Bronchial epithelial cell (primary cell): ENCODE measurements at regions not wholly inside any gene's neighbourhood (a gene's known extent, or its start where the extent isn't known, plus 50 kb on each side); places are given as distances from the start of the nearest gene placed in this dataset.

Experiments used
- DNase-seq: peaks from one replicate; pipeline ENCODE4 v3.0.0-alpha.2; 2010; ENCODE audit warnings: low read depth
- FAIRE-seq: peaks from 2 replicates; lab custom pipeline; 2011; peaks lifted over from hg19 to GRCh38; lab: Jason Lieb, UNC
- H3K27me3 ChIP-seq: 2 replicates; pipeline ENCODE4 v1.5.1; 2011; ENCODE audit warnings: low read length; ENCODE audit not compliant: control insufficient read depth, insufficient read depth
- H3K36me3 ChIP-seq: 2 replicates; pipeline ENCODE4 v1.5.1; 2011; ENCODE audit warnings: low read length; ENCODE audit not compliant: control insufficient read depth, insufficient read depth
- H3K4me3 ChIP-seq: 2 replicates; pipeline ENCODE4 v1.5.1; 2011; ENCODE audit warnings: mild to moderate bottlenecking, low read depth, low read length, control low read depth
- TF ChIP-seq, protein P1 (sequence below): IDR thresholded peaks from 2 replicates; pipeline ENCODE4 v1.5.1; 2011; ENCODE audit warnings: mild to moderate bottlenecking, moderate library complexity, low read length, control low read depth, inconsistent platforms; ENCODE audit not compliant: insufficient read depth, severe bottlenecking

DNA sequence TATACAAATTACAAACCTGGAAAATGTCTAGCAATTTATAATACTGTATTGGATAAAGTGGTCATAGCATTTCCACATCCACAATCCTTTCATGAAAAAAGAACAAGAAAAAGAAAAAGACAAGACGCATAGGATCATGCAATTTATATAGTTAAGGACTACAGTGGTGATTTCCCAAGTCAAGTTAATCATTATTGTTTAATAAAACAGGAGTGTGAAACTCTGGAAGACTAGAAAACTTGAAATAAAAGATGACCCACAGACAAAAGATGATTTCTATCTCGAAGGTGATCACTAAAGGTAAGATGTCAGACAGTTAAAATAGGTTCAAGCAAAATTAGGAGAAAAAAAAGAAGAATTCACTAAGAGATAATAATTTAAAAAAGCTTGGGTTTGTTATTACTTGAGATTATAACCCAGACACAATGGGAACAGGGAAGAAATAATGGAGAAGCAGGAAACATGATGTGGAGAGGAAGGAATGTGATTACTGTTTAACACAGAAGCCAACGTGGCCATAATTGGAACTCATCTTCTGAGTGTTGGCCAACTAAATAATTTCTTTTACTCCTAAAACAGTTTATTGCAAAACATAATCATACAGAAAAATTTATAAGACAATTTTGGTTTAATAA lies 441.2 kb upstream of the ANO3 start:
- no peaks in the 10 kb centered on the region for H3K27me3 ChIP-seq
- no peaks in the 10 kb centered on the region for H3K36me3 ChIP-seq
- no peak for DNase-seq
- TF ChIP-seq, protein P1, sequence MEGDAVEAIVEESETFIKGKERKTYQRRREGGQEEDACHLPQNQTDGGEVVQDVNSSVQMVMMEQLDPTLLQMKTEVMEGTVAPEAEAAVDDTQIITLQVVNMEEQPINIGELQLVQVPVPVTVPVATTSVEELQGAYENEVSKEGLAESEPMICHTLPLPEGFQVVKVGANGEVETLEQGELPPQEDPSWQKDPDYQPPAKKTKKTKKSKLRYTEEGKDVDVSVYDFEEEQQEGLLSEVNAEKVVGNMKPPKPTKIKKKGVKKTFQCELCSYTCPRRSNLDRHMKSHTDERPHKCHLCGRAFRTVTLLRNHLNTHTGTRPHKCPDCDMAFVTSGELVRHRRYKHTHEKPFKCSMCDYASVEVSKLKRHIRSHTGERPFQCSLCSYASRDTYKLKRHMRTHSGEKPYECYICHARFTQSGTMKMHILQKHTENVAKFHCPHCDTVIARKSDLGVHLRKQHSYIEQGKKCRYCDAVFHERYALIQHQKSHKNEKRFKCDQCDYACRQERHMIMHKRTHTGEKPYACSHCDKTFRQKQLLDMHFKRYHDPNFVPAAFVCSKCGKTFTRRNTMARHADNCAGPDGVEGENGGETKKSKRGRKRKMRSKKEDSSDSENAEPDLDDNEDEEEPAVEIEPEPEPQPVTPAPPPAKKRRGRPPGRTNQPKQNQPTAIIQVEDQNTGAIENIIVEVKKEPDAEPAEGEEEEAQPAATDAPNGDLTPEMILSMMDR = no peak
- FAIRE-seq = no peak
- H3K4me3 ChIP-seq = no peak overlapping the region

GRCh38 chr11:25891960-25892359 lies 440.0 kb upstream of the ANO3 start:
- FAIRE-seq (no peak), DNase-seq (no peak)
- H3K4me3 ChIP-seq = no peak overlapping the region
- TF ChIP-seq, protein P1 = no peak
- no peaks in the 10 kb centered on the region for H3K36me3 ChIP-seq
- H3K27me3 ChIP-seq = no peaks in the 10 kb centered on the region

DNA sequence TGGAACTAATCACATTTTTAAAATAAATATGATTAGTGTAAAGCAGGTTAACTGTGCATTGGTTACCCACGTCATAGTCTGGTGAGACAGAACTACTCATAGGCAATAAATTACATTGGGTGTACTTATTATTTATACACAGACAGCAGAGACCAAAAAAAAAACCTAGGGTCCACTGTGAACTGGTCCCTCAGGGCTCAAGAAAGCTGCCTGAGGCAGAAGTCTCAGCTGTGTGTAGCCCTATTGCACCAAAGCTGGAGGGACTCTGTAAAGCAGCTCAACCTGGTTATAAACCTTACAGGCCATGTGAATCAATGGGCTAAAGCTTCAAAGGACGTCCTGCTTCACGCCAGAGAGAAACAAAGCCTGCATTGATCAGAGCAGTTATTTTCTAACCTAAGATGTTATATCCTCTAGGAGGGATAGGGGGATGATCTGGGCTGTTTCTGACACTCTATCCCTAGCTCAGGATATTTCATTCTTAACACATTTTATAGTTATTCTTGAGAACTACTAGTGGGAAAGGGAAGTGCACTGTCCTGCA lies 432.2 kb upstream of the ANO3 start:
- no peak overlapping the region for H3K4me3 ChIP-seq
- TF ChIP-seq, protein P1 = no peak
- DNase-seq = no peak
- no peak for FAIRE-seq
- H3K27me3 ChIP-seq = no peaks in the 10 kb centered on the region
- no peaks in the 10 kb centered on the region for H3K36me3 ChIP-seq

DNA sequence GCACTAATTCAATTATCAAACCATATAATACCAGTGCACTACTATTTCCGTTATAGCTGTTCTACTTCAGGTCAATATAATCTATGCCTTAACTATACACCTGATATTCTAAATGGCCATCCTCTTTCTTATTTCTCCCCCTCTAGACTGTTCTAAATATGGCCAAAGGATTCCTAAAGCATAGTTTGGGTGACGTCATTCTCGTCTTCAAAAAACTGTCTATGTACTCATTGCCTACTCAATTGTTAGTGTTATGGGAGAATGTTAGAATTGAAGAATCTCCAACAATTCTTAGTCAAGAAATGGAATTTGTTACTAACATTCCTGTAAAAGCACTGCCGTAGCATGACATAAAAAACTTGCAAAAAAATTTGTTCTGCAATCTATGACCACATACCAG lies 431.1 kb upstream of the ANO3 start:
- TF ChIP-seq, protein P1 = no peak

GRCh38 chr11:25901415-25901814 lies 430.5 kb upstream of the ANO3 start:
- no peaks in the 10 kb centered on the region for H3K36me3 ChIP-seq
- H3K27me3 ChIP-seq = no peaks in the 10 kb centered on the region
- DNase-seq (no peak), FAIRE-seq (no peak)
- no peak overlapping the region for H3K4me3 ChIP-seq
- TF ChIP-seq, protein P1 = no peak

More for the DNA sequence above, 431.1 kb upstream of the ANO3 start:
- DNase-seq = no peak
- Histone ChIP-seq H3K4me3 (no peak overlapping the region), H3K36me3 (no peaks in the 10 kb centered on the region), H3K27me3 (no peaks in the 10 kb centered on the region)
- FAIRE-seq = no peak

DNA sequence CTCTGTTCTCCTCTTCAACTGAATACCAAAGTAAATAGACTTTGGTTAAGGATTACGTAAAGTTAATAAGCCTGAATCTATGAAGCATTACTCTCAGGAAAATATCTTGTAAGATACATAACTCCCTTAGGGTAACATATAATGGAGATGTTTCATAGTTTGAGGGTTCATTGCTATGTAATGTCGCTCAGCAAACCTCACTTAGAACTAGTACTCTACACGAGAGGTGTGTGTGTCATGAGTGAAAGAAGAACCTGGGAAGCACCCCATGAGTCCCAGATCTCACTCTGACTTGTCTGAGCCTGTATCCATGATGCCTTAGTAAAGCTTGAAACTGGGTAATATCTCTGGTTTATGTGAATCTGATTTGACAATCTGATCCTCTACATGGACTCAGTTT lies 429.5 kb upstream of the ANO3 start:
- TF ChIP-seq, protein P1 = no peak
- no peaks in the 10 kb centered on the region for H3K27me3 ChIP-seq
- no peaks in the 10 kb centered on the region for H3K36me3 ChIP-seq
- DNase-seq = peak; percentile 67
- no peak for FAIRE-seq
- no peak overlapping the region for H3K4me3 ChIP-seq
